GM03348 (cell line): ENCODE measurements at regions not wholly inside any gene's neighbourhood (a gene's known extent, or its start where the extent isn't known, plus 50 kb on each side); places are given as distances from the start of the nearest gene placed in this dataset.
A peak's percentile ranks its signal among the peaks of the same experiment; 100 is the strongest.

Source experiments
- DNase-seq: peaks from one replicate; pipeline ENCODE4 v3.0.0; 2012; ENCODE audit warnings: low spot score

GRCh38 chr16:66137853-66138252, 228.6 kb upstream of the CDH5 start:
- DNase-seq, result no peak

DNA sequence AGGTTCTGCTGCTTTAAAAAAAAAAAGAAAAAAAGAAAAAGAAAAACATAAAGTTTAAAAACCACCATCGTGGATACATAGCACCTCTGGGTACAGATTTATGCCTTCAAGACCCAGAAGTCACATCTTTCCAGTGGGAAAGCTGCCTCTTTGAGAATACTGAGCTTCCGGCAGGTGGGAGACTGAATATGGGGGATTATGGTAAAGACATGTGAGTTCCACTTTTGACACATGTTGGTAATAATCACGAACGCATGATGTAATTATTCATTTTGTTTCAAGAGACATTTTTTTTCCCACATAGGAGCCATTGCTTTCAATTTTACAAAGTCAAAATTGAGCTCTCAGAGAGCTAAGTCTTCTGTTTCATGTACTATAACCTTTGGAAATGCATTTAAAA, 229.7 kb upstream of the CDH5 start:
- no peak for DNase-seq

DNA sequence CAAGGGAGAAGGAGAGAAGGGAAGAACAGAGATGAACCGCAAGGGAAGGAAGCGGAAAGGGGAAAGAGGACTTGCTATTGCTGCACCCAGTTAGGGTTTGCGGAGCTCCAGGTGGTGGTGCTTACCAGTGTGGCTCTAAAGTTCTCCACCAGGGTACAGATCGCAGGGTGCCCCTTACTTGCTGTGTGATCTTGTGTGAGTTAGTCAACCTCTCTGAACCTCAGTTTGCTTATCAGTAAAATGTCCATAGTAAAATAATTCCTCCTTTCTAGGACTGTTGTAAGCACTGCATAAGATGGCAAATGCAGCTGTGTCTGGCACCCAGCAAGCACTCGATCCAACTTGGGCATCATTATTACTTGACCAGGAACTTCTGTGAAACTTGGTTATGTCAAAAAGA, 230.7 kb upstream of the CDH5 start:
- no peak for DNase-seq

GRCh38 chr16:66135421-66135831, 231.1 kb upstream of the CDH5 start:
- DNase-seq, result peak; percentile 50

DNA sequence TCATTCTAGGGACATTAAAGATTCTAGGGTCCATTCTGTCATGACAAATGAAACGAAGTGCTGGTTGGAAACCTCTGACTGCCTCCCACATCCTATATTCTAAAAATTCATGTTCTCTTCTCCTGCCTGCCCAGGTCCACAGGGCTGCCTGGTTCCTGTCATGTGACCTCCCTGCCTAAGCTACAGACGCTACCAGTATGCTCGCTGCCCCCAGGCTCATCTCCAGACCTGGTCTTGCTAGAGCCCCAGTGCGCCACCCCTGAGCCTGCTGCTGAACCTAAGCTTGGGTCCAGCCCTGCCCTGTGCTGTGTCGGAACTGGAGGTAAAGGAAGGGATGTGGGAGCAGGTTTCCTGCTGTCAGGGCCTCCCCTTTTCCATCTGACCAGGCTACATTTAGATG, 231.6 kb upstream of the CDH5 start:
- no peak for DNase-seq

DNA sequence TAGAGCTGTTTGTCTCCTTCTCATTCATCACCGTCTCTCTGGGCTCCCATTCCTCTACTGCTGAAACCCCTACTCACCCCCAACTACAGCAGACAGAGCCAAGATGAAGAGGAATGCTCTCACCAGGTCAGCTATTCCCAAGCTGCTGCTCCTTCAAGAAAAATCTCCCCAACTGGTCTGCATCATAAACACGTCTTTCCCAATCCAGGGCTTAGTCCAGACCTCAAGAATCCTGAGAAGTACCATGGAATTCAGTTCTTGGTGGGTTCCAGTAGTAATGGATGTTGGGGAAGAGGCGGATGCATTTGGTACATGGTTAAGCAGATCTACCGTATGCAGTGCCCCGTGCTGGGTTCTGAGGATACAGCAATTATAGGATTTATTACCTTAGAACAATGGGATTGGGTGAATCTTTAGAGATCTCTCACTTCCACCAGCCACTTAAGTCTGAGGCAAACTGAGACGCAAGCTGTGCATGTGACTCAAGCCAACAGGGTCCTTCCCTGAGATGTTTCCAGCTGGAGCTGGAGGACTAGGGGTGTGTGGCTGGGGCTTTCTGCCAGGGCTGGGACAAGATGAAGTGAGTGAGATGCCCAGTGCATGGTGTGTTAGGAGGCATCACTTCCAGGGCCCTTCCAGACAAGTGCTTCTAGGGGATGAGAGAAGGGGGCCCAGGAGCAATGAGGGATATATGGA, 232.7 kb upstream of the CDH5 start:
- DNase-seq, result peak; percentile 44

GRCh38 chr16:66131895-66132294, 234.6 kb upstream of the CDH5 start:
- DNase-seq, result peak; percentile 53

DNA sequence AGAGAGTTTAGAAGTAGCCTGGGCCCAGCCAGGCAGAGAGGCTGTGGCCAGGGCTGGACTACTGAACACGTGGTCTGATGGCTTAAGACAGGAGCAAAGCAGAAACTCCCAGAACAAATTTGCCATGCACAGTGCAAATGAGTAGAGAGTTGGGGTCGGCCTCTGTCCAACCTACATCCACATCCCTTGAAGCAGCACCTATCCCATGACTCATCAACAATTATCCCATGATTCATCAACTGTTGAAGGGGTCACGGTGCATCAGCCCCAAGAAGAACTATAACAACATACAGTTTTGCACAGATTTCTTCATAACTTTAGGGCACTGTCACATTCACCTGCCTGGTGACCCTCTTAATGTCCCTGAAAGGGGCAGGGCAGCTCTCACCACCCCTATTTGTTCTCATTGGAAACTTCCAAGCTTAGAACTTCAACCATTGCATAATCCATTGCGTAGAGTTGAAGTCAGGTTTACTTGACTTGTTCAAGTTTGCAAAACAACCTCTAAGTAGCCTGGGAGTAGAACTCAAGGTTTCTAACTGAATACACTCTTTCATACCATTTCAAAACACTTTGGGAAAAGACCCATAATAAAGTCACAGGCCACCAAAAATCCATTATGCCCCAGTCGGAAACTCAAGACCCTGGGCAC, 235.2 kb upstream of the CDH5 start:
- no peak for DNase-seq

DNA sequence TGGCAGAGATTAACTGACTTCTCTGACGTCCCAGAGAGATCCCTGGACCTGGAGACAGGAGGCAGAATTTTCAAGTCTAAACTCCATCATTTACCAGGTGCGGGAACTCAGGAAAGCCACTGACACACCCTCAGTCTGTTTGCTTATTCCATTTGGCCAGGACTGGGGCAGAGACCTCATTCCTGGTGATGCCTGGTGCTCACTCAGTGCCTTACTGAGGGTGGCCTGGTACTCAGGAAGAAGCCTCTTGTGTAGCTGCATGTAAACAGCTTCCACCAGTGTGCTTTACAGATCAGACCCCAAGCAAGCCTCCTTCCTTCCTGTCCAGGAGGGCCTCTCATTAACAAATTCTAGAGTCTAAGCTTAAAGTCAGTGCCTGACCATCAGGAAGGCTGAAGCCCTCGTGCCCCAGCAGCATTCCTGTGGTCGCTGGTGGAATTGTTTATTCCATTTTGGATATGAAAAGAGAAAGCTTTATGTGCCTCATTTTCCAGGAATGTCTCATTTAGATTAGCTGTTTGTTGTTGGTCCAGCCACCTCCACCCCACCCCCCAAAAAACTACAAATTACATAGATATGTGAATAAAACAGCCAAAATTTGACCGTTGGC, 236.1 kb upstream of the CDH5 start:
- peak; percentile 86 for DNase-seq

- DNase-seq, result no peak
Observed at GRCh38 chr16:66129196-66129595, 237.3 kb upstream of the CDH5 start.

- DNase-seq, result peak; percentile 27
Observed at GRCh38 chr16:66128371-66128770, 238.1 kb upstream of the CDH5 start.

GRCh38 chr16:66127459-66128370, 238.8 kb upstream of the CDH5 start:
- no peak for DNase-seq

GRCh38 chr16:66121466-66121865, 245.0 kb upstream of the CDH5 start:
- DNase-seq, result no peak

- no peak for DNase-seq
Observed at GRCh38 chr16:66120656-66121055, 245.8 kb upstream of the CDH5 start.

GRCh38 chr16:66116163-66117002, 250.1 kb upstream of the CDH5 start:
- DNase-seq, result peak; percentile 40

- no peak for DNase-seq
Observed at GRCh38 chr16:66115373-66115772, 251.1 kb upstream of the CDH5 start.

- no peak for DNase-seq
Observed at GRCh38 chr16:66113223-66113622, 253.3 kb upstream of the CDH5 start.

DNA sequence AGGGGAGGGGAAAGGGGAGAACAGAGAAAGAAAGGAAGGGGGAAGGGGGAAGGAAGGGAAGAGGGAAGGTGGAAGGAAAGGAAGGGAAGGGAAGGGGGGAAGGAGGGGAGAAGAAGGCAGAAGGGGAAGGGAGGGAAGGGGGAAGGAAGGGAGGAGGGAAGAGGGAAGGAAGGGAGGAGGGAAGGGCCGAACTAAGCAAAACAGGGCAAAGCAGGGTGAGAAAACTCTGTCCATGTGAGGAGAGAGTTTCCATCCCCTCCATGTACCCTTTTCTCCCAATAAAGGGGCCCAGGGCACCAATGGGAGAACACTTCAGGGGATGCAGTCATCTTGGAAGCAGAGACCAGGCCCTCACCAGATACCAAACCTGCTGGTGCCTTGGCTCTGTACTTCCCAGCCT, 256.8 kb upstream of the CDH5 start:
- DNase-seq, result no peak

GRCh38 chr16:66107661-66108060, 258.8 kb upstream of the CDH5 start:
- DNase-seq, result peak; percentile 79

DNA sequence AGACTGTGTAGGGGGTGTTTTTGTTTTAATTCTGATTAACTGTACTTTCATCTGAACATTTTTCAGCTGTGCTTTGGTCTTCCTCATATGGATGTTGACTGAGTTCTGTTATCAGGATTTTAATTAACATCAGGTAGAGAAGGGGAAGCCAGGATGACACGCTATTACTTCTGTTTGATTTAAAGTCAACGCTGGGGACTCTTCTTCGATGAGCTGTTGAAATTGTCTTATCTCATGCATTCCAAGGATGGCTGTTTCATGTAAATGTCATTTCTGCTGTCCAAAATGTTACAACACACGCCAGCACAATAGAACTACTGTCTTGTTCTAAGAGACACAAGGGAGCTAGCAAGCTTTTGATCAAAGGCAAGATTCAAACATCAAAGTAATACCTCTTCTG, 263.3 kb upstream of the CDH5 start:
- DNase-seq, result peak; percentile 43

GRCh38 chr16:66099306-66099705, 267.2 kb upstream of the CDH5 start:
- no peak for DNase-seq

DNA sequence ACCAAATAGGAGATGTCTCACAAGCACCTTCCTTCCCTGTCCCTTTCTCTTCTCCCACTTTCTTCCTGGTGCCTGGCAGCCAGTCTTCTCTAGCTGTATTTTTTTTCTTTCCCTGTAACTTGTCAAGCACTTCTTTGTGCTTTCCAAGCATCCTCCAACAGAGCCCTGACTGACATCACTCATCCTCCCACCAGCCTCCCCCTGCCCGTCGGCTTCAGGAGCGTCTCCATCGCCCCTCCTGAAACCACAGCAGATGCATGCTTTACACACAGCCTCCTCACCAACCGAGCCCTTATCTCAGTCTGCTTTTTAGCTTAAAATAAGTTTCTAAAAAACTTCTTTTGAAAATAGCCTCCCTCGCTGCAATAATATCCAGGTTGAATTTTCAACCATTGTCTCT, 268.7 kb upstream of the CDH5 start:
- no peak for DNase-seq
